Urinary bladder (tissue), 3 donors: ENCODE measurements at regions not wholly inside any gene's neighbourhood (a gene's known extent, or its start where the extent isn't known, plus 50 kb on each side); places are given as distances from the start of the nearest gene placed in this dataset.

Experiments
- DNase-seq: peaks from one replicate; pipeline ENCODE4 v3.0.0-alpha.2; 2015; ENCODE audit errors: extremely low spot score
- H3K27ac ChIP-seq: one replicate; pipeline ENCODE4 v1.5.1; 2013; ENCODE audit warnings: low read depth, mild to moderate bottlenecking, moderate library complexity
- H3K36me3 ChIP-seq: one replicate; pipeline ENCODE4 v1.6.1; 2013; ENCODE audit warnings: mild to moderate bottlenecking, moderate library complexity; ENCODE audit not compliant: insufficient read depth
- H3K4me1 ChIP-seq: one replicate; pipeline ENCODE4 v1.6.1; 2013; ENCODE audit warnings: mild to moderate bottlenecking, moderate library complexity; ENCODE audit not compliant: insufficient read depth
- H3K4me3 ChIP-seq: one replicate; pipeline ENCODE4 v1.5.1; 2013; ENCODE audit warnings: low read depth, low read length
- WGBS: extraction: QIAGEN DNeasy Blood & Tissue Kit; methylation state at CpG from one replicate; pipeline ENCODE4 v1.1.7; 2013; 5-methylcytosine and 5-hydroxymethylcytosine counted together
- donor health status: healthy with polysubstance abuse.
- donor health status: healthy.

DNA sequence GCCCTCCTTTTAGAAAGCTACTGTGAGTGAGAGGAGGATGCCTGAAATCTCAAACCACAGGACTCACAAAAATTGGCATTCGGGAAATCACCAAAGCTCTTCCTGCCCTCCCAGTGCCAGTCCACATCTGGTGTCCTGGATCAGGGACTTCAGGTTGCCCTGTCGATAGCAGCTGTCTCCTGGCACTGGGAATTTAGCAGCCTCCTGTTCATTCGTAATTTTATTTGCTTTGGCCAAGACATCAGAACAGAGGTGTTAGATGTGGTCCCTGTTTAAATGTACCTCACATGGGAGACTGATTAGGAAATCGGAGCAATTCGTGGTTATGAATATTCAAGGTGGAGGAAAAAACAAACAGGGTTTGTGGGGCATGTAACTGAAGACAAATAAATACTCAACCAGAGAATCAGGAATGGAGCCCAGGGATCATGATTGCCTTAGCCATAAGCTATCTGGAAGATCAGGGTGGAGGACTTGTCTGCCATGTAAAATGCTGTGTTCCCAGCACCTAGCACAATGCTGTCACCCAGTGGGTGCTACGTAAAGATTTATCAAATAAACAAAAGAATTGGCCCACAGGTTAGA is 265.2 kb upstream of the PROK2 start:
- Histone ChIP-seq H3K27ac (no peak overlapping the region), H3K4me1 (no peaks in the 10 kb centered on the region), H3K4me3 (no peak overlapping the region), H3K36me3 (no peaks in the 10 kb centered on the region)
- 89% methylated on average over 6 of the region's 6 CpGs for WGBS
- DNase-seq, result no peak

DNA sequence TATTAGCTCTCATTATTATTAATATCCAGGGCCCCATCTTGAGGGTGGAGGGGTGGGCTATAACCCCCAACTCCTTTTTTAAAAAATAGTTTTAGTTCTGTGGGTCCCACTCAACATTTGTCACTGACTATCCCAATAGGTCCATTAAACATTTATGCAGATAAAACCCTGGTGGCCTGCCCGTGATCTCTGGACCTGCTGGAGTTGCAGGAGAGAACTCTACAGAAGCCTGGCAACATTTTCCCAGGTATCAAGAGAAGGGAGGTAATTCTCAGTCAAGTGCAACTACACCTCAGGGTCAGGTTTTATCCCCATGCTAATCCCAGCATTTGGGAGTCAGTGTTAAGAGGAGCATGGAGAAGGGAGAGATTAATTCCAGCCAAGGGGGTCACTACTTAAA is 264.4 kb upstream of the PROK2 start:
- DNase-seq, result no peak
- Histone ChIP-seq H3K4me3 (no peak overlapping the region), H3K27ac (no peak overlapping the region), H3K4me1 (no peaks in the 10 kb centered on the region), H3K36me3 (no peaks in the 10 kb centered on the region)
- WGBS, result 88% methylated on average over 1 of the region's 1 CpG

DNA sequence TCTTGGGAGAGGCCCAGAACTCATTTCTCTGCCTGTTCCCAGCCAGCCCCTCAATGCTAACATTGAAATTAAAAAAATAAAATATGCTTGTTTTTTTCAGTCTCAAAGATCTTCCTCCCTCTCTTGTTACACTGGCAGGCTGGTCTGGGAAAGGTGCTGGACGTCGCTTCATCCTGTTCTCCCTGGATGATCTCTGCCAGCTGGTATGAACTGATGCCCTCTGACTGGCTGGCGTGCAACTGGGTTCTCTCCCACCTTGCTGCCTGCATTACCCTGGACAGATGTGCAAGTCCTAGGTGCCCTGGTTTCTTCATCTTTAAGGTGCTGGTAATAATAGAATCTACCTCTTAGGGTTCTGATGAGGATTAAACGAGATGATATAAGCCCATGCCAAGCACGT is 263.9 kb upstream of the PROK2 start:
- H3K4me1 ChIP-seq, result no peaks in the 10 kb centered on the region
- WGBS, result 83% methylated on average over 5 of the region's 5 CpGs
- no peak overlapping the region for H3K27ac ChIP-seq
- no peaks in the 10 kb centered on the region for H3K36me3 ChIP-seq
- H3K4me3 ChIP-seq, result no peak overlapping the region
- no peak for DNase-seq

DNA sequence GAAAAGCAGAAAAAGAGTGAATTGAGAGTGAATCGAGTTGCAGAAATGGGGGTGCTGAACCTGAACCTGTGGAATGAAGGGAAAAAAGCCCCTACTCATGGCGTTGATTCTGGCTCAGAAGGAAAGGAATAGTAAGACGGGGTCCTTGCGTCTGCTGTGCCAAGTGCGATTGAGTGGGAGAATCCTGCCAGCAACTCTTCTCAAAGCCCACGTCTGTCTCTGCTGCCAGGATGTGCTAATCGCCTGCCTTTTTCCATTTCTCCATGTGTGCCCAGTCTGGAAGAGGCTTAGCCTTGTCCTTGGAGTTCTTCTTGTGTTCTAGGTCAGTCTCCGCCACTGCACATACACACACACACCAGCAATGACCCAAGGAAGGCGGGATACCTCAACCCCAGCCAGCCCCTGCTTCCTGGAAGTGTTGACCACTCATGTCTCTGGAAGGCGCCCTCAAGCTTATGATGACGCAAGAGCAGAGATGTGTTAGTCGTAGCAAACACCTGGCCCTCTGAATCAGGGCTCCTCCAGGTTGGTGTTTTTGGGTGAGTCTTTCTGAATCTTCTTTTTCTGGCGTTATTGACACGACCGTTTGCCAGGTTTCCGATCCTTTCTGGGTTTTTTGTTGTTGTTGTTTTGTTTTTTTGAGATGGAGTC is 262.4 kb upstream of the PROK2 start:
- no peak for DNase-seq
- Histone ChIP-seq H3K4me3 (no peak overlapping the region), H3K4me1 (no peaks in the 10 kb centered on the region), H3K27ac (no peak overlapping the region), H3K36me3 (no peaks in the 10 kb centered on the region)
- WGBS, result 93% methylated on average over 16 of the region's 16 CpGs

DNA sequence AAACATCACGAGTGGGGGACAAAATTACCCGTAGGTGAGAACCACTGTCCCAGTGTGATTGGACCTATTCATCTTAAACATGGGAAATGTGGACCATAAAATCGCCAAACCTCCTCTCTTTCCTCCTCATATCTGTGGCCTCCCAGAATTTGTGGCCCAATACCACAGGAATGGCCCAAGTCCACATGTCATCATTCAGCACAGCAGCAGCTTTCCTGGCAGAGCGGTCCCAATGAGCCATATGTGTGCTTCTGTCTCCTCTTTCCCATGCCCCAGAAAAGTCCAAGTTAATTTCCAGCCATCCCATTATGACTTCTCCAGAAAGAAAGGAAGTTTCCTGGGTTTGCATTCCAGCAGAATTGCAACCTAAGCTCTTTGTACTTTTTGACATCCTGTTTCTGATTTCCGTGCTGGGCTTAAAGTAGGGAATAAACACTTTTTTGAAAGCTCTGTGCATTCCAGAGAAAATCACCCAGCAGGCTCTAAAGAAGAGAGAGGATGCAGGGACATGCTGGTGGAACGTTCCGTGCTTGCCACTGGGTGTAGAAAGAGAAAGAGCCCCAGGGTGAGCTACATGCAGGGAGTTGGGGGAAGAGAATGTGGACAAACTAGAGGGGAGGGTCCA is 259.4 kb upstream of the PROK2 start:
- 72% methylated on average over 7 of the region's 7 CpGs for WGBS

DNA sequence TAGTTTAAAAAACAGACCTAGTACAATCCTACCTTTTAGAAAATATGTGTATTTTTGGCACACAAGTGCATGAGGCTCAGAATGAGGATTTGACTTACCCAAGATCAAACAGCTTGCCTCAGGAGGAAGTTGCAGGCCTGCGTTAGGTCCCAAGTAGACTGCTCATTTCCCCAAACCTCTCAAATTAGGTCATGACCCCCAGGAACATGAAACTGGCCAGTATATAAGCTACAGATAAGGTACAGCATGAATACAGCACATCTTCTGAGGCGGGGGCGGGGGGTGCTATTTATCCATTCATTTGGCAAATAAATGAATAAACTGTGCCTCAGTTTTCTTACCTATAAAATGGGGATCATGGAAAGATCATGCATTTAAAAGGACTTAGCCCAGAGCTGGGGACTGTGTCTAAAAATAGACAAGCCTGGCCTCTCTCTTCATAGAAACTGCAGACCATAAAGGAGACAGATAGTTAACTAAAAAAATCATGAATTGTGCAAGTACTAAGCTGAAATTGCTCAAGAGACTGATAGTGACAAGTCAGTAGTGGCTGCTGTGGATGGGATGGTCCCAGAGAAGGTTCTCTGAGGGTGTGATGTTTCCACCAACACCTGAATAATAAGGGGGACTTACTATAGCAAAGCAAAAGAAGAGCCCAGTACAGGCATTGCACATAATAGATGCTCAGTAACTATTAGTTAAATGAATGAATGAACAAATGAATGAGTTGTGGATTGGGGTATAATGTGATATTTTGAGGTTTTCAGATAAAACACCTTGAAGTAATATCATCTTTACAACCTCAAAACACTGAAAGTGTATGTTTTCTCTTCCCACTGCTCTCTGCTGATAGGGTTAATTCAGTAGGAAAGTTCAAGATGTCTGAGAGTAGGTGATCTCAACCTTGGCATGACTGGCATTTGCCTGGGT is 258.5 kb upstream of the PROK2 start:
- H3K4me1 ChIP-seq, result no peaks in the 10 kb centered on the region
- WGBS, result 88% methylated on average over 3 of the region's 3 CpGs
- H3K36me3 ChIP-seq, result no peaks in the 10 kb centered on the region
- H3K27ac ChIP-seq, result no peak overlapping the region
- H3K4me3 ChIP-seq, result no peak overlapping the region
- DNase-seq, result no peak

More for the DNA sequence above, 259.4 kb upstream of the PROK2 start:
- no peaks in the 10 kb centered on the region for H3K36me3 ChIP-seq
- H3K4me3 ChIP-seq, result no peak overlapping the region
- no peak for DNase-seq
- no peaks in the 10 kb centered on the region for H3K4me1 ChIP-seq
- no peak overlapping the region for H3K27ac ChIP-seq

DNA sequence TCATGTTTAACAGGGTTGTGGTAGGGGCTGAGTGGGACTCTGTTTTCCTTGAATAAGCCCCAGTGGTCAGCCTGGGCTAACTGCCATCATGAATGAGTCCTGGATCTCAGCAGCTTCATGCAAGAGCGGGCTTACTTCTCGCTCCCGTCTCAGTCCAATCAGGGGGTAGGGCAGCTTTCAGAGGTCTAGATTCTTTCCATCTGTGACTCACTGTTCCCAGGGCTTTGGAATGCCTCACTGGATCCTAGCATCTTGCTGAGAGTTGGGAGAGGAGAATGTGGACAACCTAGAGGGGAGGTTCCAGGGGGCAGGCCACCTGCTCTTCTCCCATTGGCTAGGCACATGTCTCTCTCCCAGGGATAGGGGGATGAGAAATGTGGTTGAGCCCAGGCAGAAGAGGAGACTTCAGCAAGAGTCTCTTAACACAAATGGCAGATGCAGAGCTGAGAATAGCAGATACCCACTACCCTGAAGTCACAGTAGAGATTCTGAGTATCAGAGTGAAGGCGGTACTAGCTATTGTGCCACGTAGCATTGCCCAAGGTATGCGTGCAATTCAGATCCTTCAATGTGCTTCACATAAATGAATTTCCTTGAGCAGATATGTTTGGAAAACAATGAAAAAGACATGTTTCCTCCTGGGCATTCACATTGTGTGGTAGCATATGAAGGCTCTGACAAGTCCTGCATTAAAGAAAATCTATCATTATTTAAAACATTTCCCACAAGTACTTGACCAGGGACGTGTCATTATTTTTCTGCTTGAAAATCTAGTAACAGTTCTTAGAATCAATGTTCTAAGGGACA is 257.7 kb upstream of the PROK2 start:
- Histone ChIP-seq H3K4me3 (no peak overlapping the region), H3K27ac (no peak overlapping the region), H3K36me3 (no peaks in the 10 kb centered on the region), H3K4me1 (no peaks in the 10 kb centered on the region)
- WGBS, result 82% methylated on average over 7 of the region's 7 CpGs
- no peak for DNase-seq

DNA sequence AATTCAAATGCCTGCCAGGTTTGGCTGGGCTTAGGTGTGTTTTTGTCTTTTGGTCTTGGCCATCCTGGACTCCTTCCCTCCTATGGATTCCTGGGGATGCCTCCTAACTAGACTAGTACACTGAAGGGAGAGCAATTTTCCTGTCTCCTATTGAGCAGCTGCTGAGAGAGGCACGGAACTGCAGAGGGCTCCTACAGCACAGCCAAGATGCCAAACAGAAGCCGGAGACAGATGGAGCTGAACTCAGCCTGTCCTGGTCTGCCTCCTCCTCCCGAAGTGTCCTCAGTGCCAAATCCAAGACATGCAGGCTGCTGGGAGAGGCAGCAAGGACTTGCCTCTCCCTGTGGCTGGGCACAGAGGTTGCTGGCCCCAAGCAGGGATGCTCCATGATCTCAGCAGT is 256.6 kb upstream of the PROK2 start:
- DNase-seq, result no peak
- Histone ChIP-seq H3K4me3 (no peak overlapping the region), H3K27ac (no peak overlapping the region), H3K4me1 (no peaks in the 10 kb centered on the region), H3K36me3 (no peaks in the 10 kb centered on the region)
- 19% methylated on average over 3 of the region's 3 CpGs for WGBS

DNA sequence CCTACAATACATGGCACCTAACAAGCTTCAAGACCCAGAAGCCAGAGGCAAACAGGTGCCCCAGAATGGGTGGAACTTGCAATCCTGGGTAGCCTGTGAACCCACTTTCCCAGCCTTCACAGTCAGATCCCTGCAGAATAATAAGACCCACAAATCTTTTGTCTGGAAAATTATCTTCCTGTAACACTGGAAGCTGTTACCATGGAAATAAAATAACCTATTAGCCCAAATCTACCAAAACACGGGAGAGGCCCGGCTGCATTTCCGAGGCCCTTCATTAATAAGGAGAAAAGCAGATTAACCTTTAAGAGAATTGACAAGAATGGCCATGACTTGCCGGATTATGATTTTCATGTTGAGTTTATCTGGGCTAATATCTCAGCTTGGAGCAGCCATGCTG is 256.1 kb upstream of the PROK2 start:
- H3K4me1 ChIP-seq, result no peaks in the 10 kb centered on the region
- WGBS, result 82% methylated on average over 4 of the region's 4 CpGs
- no peak overlapping the region for H3K27ac ChIP-seq
- H3K36me3 ChIP-seq, result no peaks in the 10 kb centered on the region
- no peak for DNase-seq
- no peak overlapping the region for H3K4me3 ChIP-seq

DNA sequence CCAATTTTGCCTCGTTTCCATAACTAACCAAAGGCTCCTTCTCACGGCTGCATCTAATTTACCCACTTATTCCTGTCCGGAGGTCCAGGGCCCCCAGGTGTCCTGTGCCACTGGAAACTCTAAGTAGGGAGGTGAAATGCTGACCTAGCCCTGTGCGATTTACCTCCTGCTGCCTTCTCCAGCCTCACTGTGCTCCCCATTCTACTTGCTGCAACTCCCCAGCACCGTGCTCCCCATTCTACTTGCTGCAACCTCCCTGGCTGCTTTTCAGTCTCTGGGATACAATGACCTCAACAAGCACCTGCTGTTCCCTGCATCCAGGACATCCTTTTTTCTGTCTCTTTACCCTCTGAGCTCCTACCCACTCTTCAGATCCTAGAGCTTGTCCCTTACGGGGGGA is 254.7 kb upstream of the PROK2 start:
- H3K4me3 ChIP-seq, result no peak overlapping the region
- DNase-seq, result no peak
- WGBS, result 97% methylated on average over 6 of the region's 6 CpGs
- no peaks in the 10 kb centered on the region for H3K4me1 ChIP-seq
- H3K36me3 ChIP-seq, result no peaks in the 10 kb centered on the region
- H3K27ac ChIP-seq, result no peak overlapping the region

DNA sequence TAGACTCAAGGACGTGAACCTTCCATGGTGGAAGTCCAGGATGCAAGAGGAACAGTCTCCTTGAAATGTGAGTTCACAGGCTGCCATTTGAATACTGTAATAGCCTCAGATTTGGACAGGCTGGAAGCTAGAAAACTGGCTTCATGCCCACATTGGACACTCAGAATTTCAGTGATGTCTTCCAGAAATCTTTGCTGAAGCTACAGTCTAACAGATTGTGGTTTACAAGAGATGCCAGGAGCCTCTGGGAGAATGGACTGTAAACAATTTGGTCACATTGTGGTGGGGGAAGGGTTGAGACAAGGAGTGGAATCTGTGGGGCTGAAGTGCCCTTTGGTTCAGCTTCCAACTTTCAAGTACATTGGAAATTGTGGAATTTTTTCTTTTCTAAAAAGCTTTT is 252.0 kb upstream of the PROK2 start:
- DNase-seq, result no peak
- H3K27ac ChIP-seq, result no peak overlapping the region
- 44% methylated on average over 1 of the region's 1 CpG for WGBS

DNA sequence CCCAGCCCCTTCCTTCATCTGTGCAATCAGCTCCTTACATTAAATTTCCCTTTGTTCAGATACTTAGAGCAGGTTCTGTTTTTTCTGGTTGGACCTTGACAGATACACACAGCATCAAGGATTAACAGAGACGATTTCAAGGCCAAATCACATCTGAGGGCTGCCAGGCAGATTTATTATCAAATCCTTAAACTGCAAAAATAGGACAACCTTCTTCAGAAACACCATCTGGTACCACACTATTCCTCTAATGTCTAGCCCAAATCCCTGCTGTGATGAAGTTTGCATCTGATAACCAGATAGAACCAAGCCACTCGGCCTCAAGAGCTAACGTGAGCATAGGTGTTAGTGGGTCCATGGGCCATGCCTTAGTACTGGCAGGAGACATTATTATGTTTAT is 250.7 kb upstream of the PROK2 start:
- Histone ChIP-seq H3K27ac (no peak overlapping the region), H3K4me1 (no peaks in the 10 kb centered on the region), H3K36me3 (no peaks in the 10 kb centered on the region), H3K4me3 (no peak overlapping the region)
- DNase-seq, result no peak
- 72% methylated on average over 3 of the region's 3 CpGs for WGBS

More for the DNA sequence above, 252.0 kb upstream of the PROK2 start:
- no peaks in the 10 kb centered on the region for H3K36me3 ChIP-seq
- H3K4me3 ChIP-seq, result no peak overlapping the region
- no peaks in the 10 kb centered on the region for H3K4me1 ChIP-seq

DNA sequence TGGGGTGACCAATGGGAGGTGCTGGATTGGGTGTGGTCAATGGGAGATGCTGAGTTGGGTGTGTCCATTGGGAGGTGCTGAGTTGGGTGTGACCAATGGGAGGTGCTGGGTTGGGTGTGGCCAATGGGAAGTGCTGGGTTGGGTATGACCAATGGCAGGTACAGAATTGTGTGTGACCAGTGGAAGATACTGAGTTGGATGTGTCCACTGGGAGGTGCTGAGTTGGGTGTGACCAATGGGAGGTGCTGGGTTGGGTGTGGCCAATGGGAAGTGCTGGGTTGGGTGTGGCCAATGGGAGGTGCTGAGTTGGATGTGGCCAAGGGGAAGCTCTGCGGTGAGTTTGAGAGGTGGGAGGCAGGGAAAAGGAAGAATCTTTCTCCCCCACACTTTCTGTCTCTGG is 250.0 kb upstream of the PROK2 start:
- 95% methylated on average over 1 of the region's 1 CpG for WGBS

More for the DNA sequence above, 250.0 kb upstream of the PROK2 start:
- no peak overlapping the region for H3K4me3 ChIP-seq
- no peak for DNase-seq
- no peaks in the 10 kb centered on the region for H3K36me3 ChIP-seq
- no peaks in the 10 kb centered on the region for H3K4me1 ChIP-seq
- H3K27ac ChIP-seq, result no peak overlapping the region
